PFSK-1 (cell line): ENCODE measurements at regions not wholly inside any gene's neighbourhood (a gene's known extent, or its start where the extent isn't known, plus 50 kb on each side); places are given as distances from the start of the nearest gene placed in this dataset.

Experiments used
- FOXP2 ChIP-seq: optimal IDR thresholded peaks from 2 replicates; pipeline ENCODE3; 2011; ENCODE audit warnings: borderline replicate concordance, control low read depth, inconsistent platforms; ENCODE audit not compliant: insufficient read depth; ENCODE audit errors: extremely low read length, extremely low read depth
- POLR2AphosphoS5 ChIP-seq: IDR thresholded peaks from 2 replicates; pipeline ENCODE4 v1.6.1; 2012; ENCODE audit warnings: low read depth, mild to moderate bottlenecking, control low read depth, low read length, moderate library complexity
- REST ChIP-seq, 2 experiments: IDR thresholded peaks; 2 replicates each; pipeline versions ENCODE4 v1.6.1 to v1.8.0; 2011 to 2012; ENCODE audit warnings: low read depth in 2 of 2, low read length in 2 of 2, control low read depth in 1 of 2, inconsistent platforms in 1 of 2, mild to moderate bottlenecking in 1 of 2, moderate library complexity in 1 of 2; ENCODE audit not compliant: insufficient read depth in 1 of 2
- SIN3A ChIP-seq: IDR thresholded peaks from 2 replicates; pipeline ENCODE4 v1.6.1; 2012; ENCODE audit warnings: mild to moderate bottlenecking, low read length, moderate library complexity, borderline replicate concordance; ENCODE audit not compliant: insufficient read depth
- TAF1 ChIP-seq: IDR thresholded peaks from 2 replicates; pipeline ENCODE4 v1.6.1; 2012; ENCODE audit warnings: low read length, control low read depth, borderline replicate concordance; ENCODE audit not compliant: insufficient read depth

- no peak for TF ChIP-seq POLR2AphosphoS5
- no peak for TF ChIP-seq REST (IDR thresholded peaks at IDR 0.05; ENCODE audit: insufficient read depth in 1 of 2, low read depth in 2 of 2, low read length in 2 of 2)
- TF ChIP-seq FOXP2, result no peak
- TF ChIP-seq SIN3A, result no peak
- TF ChIP-seq TAF1, result no peak
These were observed 712.6 kb downstream of the SLC16A7 start for GRCh38 chr12:60308366-60308991.

GRCh38 chr12:60311940-60312339 lies 716.1 kb downstream of the SLC16A7 start:
- TF ChIP-seq FOXP2, result no peak

GRCh38 chr12:60317361-60317760 lies 721.5 kb downstream of the SLC16A7 start:
- no peak for TF ChIP-seq REST (IDR thresholded peaks at IDR 0.05; ENCODE audit: insufficient read depth in 1 of 2, low read depth in 2 of 2, low read length in 2 of 2)
- no peak for TF ChIP-seq TAF1
- TF ChIP-seq FOXP2, result no peak
- TF ChIP-seq POLR2AphosphoS5, result no peak
- TF ChIP-seq SIN3A, result no peak

- TF ChIP-seq SIN3A (no peak), POLR2AphosphoS5 (no peak), TAF1 (no peak), FOXP2 (no peak), REST (IDR thresholded peaks at IDR 0.05; ENCODE audit: insufficient read depth in 1 of 2, low read depth in 2 of 2, low read length in 2 of 2) (no peak)
These were observed 728.9 kb downstream of the SLC16A7 start for GRCh38 chr12:60324746-60325145.

- TF ChIP-seq REST (IDR thresholded peaks at IDR 0.05; ENCODE audit: insufficient read depth in 1 of 2, low read depth in 2 of 2, low read length in 2 of 2) (no peak), SIN3A (no peak), FOXP2 (no peak), TAF1 (peak; percentile 20; the same call in 1 of the 2 replicates)
These were observed 737.6 kb downstream of the SLC16A7 start for GRCh38 chr12:60333461-60333860.

- TF ChIP-seq POLR2AphosphoS5 (no peak), TAF1 (no peak), SIN3A (no peak), FOXP2 (no peak), REST (IDR thresholded peaks at IDR 0.05; ENCODE audit: insufficient read depth in 1 of 2, low read depth in 2 of 2, low read length in 2 of 2) (no peak)
These were observed 739.9 kb downstream of the SLC16A7 start for GRCh38 chr12:60335745-60336144.
